MCF 10A (cell line): ENCODE measurements at regions not wholly inside any gene's neighbourhood (a gene's known extent, or its start where the extent isn't known, plus 50 kb on each side); places are given as distances from the start of the nearest gene placed in this dataset.

Experiments used
- BruUV-seq: library from RNA; stranded (reverse); fragments of 400-500 nt; replicated peaks from 2 replicates; lab custom pipeline; 2021; lab: Mats Ljungman, UMichigan
- CTCF ChIA-PET: fragments of 300-600 bp; sonication (Branson Sonifier 250); formaldehyde crosslinking; extraction: SDS; loops from one replicate; lab custom pipeline; 2021; ENCODE audit warnings: antibody characterized with exemption, inconsistent platforms; lab: Yijun Ruan, JAX
- POLR2A ChIA-PET: fragments of 300-600, 350-650 bp; sonication (Branson Sonifier 250); formaldehyde crosslinking; extraction: SDS; loops from one replicate; lab custom pipeline; 2020; ENCODE audit warnings: antibody characterized with exemption, inconsistent platforms; lab: Yijun Ruan, JAX
- DNase-seq: peaks from one replicate; pipeline ENCODE4 v3.0.0-alpha.2; 2018; ENCODE audit not compliant: unreplicated experiment
- H3K27ac Mint-ChIP-seq: one replicate; pipeline ENCODE4 v1.8.0; 2022; ENCODE audit warnings: mild to moderate bottlenecking, low read depth, mixed read lengths; ENCODE audit not compliant: unreplicated experiment
- H3K27me3 Mint-ChIP-seq: one replicate; pipeline ENCODE4 v1.8.0; 2022; ENCODE audit warnings: mixed read lengths; ENCODE audit not compliant: insufficient read depth, unreplicated experiment
- H3K36me3 Mint-ChIP-seq: one replicate; pipeline ENCODE4 v1.8.0; 2022; ENCODE audit warnings: mild to moderate bottlenecking, moderate library complexity, mixed read lengths; ENCODE audit not compliant: insufficient read depth, unreplicated experiment
- H3K4me1 Mint-ChIP-seq: one replicate; pipeline ENCODE4 v1.8.0; 2022; ENCODE audit warnings: mixed read lengths; ENCODE audit not compliant: insufficient read depth, unreplicated experiment
- H3K4me3 Mint-ChIP-seq: one replicate; pipeline ENCODE4 v1.8.0; 2022; ENCODE audit warnings: mild to moderate bottlenecking, moderate library complexity, mixed read lengths; ENCODE audit not compliant: unreplicated experiment
- H3K9me3 Mint-ChIP-seq: one replicate; pipeline ENCODE4 v1.8.0; 2022; ENCODE audit warnings: mixed read lengths; ENCODE audit not compliant: unreplicated experiment
- CTCF ChIP-seq: fragments of 200-600 bp; IDR thresholded peaks from one replicate; pipeline ENCODE4 v1.8.0; 2022; ENCODE audit warnings: antibody characterized with exemption, mild to moderate bottlenecking; ENCODE audit not compliant: unreplicated experiment
- intact Hi-C: fragments of 100-400 bp; cut with micrococcal nuclease; formaldehyde crosslinking; loops from 2 replicates; pipeline ENCODE4 v1.14.1; 2022

DNA sequence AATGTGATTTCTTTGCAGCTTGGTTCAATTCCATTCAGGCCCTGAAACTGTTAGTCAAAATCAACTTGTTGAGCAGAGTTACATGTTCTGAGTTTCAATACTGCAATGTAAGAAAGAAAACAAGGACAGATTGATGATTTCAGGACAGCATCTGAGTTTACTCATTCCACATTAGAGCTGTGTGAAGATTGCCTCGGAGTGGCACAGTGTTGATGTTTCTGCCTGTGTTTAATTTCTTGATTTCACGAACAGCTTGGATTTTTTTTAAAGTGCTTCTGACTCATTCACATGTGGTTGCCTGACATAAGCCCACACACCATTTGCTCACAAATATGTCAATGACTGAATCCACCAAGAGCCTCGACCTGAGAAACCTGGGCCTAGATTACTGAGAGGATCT lies 101.2 kb upstream of the PARD3 start:
- intact Hi-C loops, result no loop called here
- no TSS peak for BruUV-seq
- Mint-ChIP-seq H3K36me3 (no peaks in the 10 kb centered on the region), H3K27ac (peak overlapping the region; percentile 42), H3K27me3 (no peaks in the 10 kb centered on the region), H3K4me3 (no peak overlapping the region), H3K9me3 (no peaks in the 10 kb centered on the region), H3K4me1 (peaks cover 6% of the 10 kb centered on the region)
- DNase-seq, result peak; percentile 43
- ChIA-PET POLR2A (interaction anchor here (0.9 to 1.1 kb wide), 4 partner anchors 8 to 102 kb away, joined by 3 to 6 read pairs (median 4); no protein-coding TSS in a partner anchor), CTCF (interaction anchor here (0.7 to 1.1 kb wide), 2 partner anchors 8 to 10 kb away, joined by 3 read pairs; no protein-coding TSS in a partner anchor)
- no peak for TF ChIP-seq CTCF

DNA sequence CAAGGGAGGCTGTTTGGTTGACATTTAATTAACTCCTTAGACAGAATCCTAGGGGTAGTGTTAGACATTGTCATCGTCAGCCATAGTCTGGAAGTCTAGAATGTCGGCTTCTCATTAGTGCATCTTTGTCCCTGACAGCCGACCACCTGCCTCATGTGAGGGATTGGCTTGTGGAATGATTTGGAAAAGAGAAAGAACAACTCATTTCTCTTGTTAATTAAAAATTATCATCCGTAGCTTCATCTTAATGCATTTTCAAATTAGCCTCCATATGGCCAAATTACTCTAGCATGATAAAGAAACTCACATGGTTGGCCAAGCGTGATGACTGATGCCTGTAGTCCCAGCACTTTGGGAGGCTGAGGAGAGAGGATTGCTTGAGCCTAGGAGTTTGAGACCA lies 97.7 kb upstream of the PARD3 start:
- H3K27me3 Mint-ChIP-seq, result no peaks in the 10 kb centered on the region
- no TSS peak for BruUV-seq
- no peak for DNase-seq
- intact Hi-C loops, result no loop called here
- peaks cover 6% of the 10 kb centered on the region for H3K4me1 Mint-ChIP-seq
- no peaks in the 10 kb centered on the region for H3K36me3 Mint-ChIP-seq
- no peak overlapping the region for H3K27ac Mint-ChIP-seq
- POLR2A ChIA-PET, result no interaction called here
- TF ChIP-seq CTCF, result no peak
- H3K9me3 Mint-ChIP-seq, result no peaks in the 10 kb centered on the region
- no peak overlapping the region for H3K4me3 Mint-ChIP-seq
- CTCF ChIA-PET, result no interaction called here

DNA sequence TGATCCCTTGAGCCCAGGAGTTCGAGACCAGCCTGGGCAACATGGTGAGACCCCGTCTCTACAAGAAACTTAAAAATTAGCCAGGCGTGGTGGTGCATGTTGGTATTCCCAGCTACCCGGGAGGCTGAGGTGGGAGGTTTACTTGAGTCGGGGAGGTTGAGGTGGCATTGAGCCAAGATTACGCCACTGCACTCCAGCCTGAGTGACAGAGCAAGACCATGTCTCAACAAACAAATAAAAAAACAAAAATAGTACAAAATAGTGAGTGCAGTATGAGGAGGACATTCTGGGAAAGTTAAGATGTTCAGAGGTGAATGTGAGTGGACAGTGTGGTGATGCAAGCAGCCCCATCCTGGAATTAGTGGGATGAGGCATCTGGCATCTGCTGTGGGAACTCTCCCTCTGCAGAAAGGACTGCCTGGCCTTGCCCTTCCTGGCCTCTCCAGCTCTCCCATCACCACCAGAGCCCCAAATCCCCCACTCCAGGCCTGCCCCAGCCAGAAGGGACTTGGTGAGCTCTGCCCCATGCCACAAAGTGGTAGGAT lies 96.6 kb upstream of the PARD3 start:
- intact Hi-C loops, result no loop called here
- Mint-ChIP-seq H3K27me3 (no peaks in the 10 kb centered on the region), H3K4me1 (peaks cover 6% of the 10 kb centered on the region), H3K36me3 (no peaks in the 10 kb centered on the region), H3K4me3 (no peak overlapping the region), H3K27ac (no peak overlapping the region), H3K9me3 (no peaks in the 10 kb centered on the region)
- DNase-seq, result peak; percentile 25
- BruUV-seq, result no TSS peak
- no peak for TF ChIP-seq CTCF
- CTCF ChIA-PET, result no interaction called here
- POLR2A ChIA-PET, result no interaction called here

GRCh38 chr10:34908481-34908880 lies 93.4 kb upstream of the PARD3 start:
- Mint-ChIP-seq H3K4me3 (no peak overlapping the region), H3K9me3 (no peaks in the 10 kb centered on the region), H3K36me3 (no peaks in the 10 kb centered on the region), H3K4me1 (peaks cover 9% of the 10 kb centered on the region), H3K27me3 (no peaks in the 10 kb centered on the region), H3K27ac (no peak overlapping the region)
- POLR2A ChIA-PET, result interaction anchor here (0.7 to 1.1 kb wide), 2 partner anchors 8 to 182 kb away, joined by 3 read pairs; no protein-coding TSS in a partner anchor
- intact Hi-C loops, result no loop called here
- DNase-seq, result no peak
- no peak for TF ChIP-seq CTCF
- BruUV-seq, result no TSS peak
- CTCF ChIA-PET, result interaction anchor here (0.6 to 0.9 kb wide), 2 partner anchors 8 to 95 kb away, joined by 3 to 4 read pairs; no protein-coding TSS in a partner anchor
